COLO829 (cell line): ENCODE measurements at regions not wholly inside any gene's neighbourhood (a gene's known extent, or its start where the extent isn't known, plus 50 kb on each side); places are given as distances from the start of the nearest gene placed in this dataset.

Source experiments
- DNase-seq: peaks from one replicate; pipeline ENCODE4 v3.0.0; 2012; ENCODE audit warnings: low spot score

DNA sequence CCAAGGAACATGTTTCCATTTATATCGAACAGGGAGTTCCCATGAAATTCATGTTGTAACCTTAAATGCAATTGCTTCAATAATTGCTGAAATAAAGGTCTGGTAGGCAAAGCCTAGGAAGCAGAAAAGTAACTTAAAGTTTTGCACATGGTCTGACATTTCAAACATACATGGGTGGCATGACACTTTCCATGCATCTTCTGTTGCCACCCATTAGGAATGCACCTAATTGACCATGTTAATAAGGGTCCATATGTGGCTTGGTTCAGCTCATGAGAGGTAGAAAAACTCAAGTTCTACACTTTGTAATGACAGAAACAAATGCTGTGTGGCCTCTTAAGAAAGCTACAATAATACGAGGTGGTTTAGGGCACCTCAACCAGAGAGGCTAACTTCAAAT, 72.0 kb upstream of the GORAB start:
- no peak for DNase-seq

GRCh38 chr1:170460414-170461155, 71.4 kb upstream of the GORAB start:
- no peak for DNase-seq

GRCh38 chr1:170461291-170461747, 70.6 kb upstream of the GORAB start:
- DNase-seq = no peak

DNA sequence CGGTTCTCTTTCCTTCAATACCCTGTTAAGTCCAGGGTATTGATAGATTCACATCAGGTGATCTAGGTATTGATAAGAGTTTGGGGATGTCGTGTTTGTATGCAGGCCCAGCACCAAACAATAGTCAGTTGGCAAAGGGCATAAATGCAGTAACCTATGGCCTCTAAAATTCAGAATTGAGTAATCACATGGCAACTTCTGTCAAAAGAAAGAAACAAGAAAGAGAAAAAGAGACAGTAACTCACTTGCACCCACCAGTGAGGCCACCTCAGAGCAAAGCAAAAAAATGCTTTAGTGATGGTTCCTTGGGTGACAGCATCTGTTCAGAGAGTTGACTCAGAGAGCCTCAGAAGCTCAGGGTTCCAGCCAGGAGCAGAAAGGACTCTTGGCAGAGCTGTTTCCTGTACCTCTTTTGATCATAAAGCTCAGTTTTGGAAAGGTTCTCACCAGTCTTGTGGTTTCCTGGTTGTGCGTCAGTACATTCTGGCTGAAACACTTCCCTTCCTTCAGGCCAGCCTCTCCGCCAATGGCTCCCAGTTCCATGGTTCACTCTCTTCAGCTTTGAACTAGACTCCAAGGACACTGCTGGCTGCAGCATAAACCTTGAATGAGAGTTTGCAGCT, 70.1 kb upstream of the GORAB start:
- no peak for DNase-seq

DNA sequence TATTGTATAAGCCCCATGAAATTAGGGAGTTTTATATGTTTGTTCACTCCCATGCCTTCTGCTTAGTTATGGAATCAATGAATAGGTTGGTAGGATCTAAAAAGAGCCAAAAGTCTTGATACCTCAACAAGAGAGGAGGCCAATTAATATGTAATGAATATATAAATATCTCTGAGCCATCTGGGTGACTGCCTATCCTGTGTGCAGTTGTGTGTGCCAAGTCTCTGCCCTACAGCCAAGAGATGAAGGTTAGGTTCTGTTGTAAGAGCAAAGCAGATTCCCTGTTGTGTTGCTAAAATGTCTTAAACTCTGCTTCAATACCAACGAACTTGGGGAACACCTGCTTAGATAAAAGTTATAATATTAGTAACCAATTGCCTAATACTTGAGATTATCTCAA, 61.8 kb upstream of the GORAB start:
- no peak for DNase-seq

GRCh38 chr1:170471398-170472053, 60.4 kb upstream of the GORAB start:
- DNase-seq = no peak

DNA sequence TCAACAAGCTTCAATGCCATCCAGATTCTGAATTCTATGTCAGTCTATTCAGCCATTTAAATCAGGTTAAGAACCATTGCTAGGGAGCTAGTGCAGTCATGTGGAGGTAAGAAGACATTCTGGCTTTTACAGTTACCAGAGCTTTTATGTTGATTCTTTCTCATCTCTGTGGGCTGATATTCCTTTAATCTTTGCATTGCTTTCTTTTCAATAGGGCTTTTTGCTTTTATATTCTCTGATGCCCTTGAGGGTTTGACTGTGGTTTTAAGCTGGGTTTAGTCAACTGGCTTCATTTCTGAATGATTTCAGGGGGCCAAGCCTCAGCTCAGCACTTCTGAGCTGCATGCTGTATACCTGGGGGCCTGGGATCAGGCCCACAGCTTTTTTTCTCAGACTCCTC, 51.0 kb upstream of the GORAB start:
- DNase-seq = no peak
